KMS-11 (cell line): ENCODE measurements at regions not wholly inside any gene's neighbourhood (a gene's known extent, or its start where the extent isn't known, plus 50 kb on each side); places are given as distances from the start of the nearest gene placed in this dataset.

ENCODE experiments used
- H2AFZ ChIP-seq: fragments of 200-600 bp; sonication (generic); 2 replicates; pipeline ENCODE4 v1.6.1; 2016; ENCODE audit warnings: antibody characterized with exemption, mixed run types, low read depth
- H3K27ac ChIP-seq: fragments of 200-600 bp; sonication (generic); 2 replicates; pipeline ENCODE4 v1.6.1; 2016; ENCODE audit warnings: mild to moderate bottlenecking, mixed run types
- H3K27me3 ChIP-seq: fragments of 200-600 bp; sonication (generic); 2 replicates; pipeline ENCODE4 v1.6.1; 2017; ENCODE audit warnings: mild to moderate bottlenecking, low read depth, mixed run types, moderate library complexity; ENCODE audit not compliant: insufficient read depth
- H3K36me3 ChIP-seq: fragments of 200-600 bp; sonication (generic); 2 replicates; pipeline ENCODE4 v1.6.1; 2017; ENCODE audit warnings: mild to moderate bottlenecking, mixed run types; ENCODE audit not compliant: insufficient read depth
- H3K4me1 ChIP-seq: fragments of 200-600 bp; sonication (generic); 2 replicates; pipeline ENCODE4 v1.6.1; 2016; ENCODE audit warnings: mild to moderate bottlenecking, low read depth, mixed run types; ENCODE audit not compliant: poor library complexity, severe bottlenecking
- H3K4me2 ChIP-seq: fragments of 200-600 bp; sonication (generic); 2 replicates; pipeline ENCODE4 v1.7.0; 2016; ENCODE audit warnings: mild to moderate bottlenecking, mixed run types
- H3K4me3 ChIP-seq: fragments of 200-600 bp; sonication (generic); IDR thresholded peaks from 2 replicates; pipeline ENCODE4 v1.6.1; 2017; ENCODE audit warnings: low read depth, low read length, mixed read lengths; ENCODE audit not compliant: insufficient read depth
- H3K79me2 ChIP-seq: fragments of 200-600 bp; sonication (generic); 2 replicates; pipeline ENCODE4 v1.6.1; 2016; ENCODE audit warnings: low read depth, mixed run types; ENCODE audit not compliant: insufficient read depth
- H3K9ac ChIP-seq: fragments of 200-600 bp; sonication (generic); 2 replicates; pipeline ENCODE4 v1.6.1; 2016; ENCODE audit warnings: mild to moderate bottlenecking, mixed run types
- H4K20me1 ChIP-seq: fragments of 200-600 bp; sonication (generic); 2 replicates; pipeline ENCODE4 v1.6.1; 2016; ENCODE audit warnings: mild to moderate bottlenecking, mixed run types; ENCODE audit not compliant: insufficient read depth
- TF ChIP-seq, protein P1 (sequence below): fragments of 200-600 bp; sonication (generic); conservative IDR thresholded peaks from 2 replicates; pipeline ENCODE4 v1.6.1; 2017; ENCODE audit warnings: low read depth, mild to moderate bottlenecking, antibody characterized with exemption, low read length, moderate library complexity, mixed read lengths

DNA sequence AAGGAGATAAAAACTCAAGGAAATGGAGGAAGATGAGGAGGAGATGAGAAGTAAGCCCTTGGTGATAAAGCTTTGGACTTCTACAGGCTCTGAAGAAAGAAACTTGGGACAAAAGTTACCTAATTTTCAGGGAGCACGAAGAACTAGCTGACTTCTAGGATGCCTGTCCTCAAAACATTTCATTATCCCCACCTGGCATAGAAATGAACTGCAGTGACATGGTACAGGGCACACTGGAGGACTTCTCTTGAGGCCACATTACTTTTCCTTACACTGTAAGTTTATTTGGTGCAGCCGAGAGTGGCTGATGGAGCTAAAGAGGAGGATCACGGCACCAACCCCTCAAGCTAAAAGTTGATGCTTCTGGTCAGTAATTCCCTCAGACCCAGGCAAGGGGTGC, 269.5 kb upstream of the MSX2 start:
- Histone ChIP-seq H3K79me2 (no peaks in the 10 kb centered on the region), H4K20me1 (no peaks in the 10 kb centered on the region), H3K9ac (no peak overlapping the region), H3K4me1 (no peaks in the 10 kb centered on the region), H3K27me3 (no peaks in the 10 kb centered on the region), H2AFZ (no peak overlapping the region), H3K4me2 (no peak overlapping the region), H3K27ac (no peak overlapping the region), H3K4me3 (no peak overlapping the region), H3K36me3 (no peaks in the 10 kb centered on the region)
- TF ChIP-seq, protein P1, sequence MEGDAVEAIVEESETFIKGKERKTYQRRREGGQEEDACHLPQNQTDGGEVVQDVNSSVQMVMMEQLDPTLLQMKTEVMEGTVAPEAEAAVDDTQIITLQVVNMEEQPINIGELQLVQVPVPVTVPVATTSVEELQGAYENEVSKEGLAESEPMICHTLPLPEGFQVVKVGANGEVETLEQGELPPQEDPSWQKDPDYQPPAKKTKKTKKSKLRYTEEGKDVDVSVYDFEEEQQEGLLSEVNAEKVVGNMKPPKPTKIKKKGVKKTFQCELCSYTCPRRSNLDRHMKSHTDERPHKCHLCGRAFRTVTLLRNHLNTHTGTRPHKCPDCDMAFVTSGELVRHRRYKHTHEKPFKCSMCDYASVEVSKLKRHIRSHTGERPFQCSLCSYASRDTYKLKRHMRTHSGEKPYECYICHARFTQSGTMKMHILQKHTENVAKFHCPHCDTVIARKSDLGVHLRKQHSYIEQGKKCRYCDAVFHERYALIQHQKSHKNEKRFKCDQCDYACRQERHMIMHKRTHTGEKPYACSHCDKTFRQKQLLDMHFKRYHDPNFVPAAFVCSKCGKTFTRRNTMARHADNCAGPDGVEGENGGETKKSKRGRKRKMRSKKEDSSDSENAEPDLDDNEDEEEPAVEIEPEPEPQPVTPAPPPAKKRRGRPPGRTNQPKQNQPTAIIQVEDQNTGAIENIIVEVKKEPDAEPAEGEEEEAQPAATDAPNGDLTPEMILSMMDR: no peak

DNA sequence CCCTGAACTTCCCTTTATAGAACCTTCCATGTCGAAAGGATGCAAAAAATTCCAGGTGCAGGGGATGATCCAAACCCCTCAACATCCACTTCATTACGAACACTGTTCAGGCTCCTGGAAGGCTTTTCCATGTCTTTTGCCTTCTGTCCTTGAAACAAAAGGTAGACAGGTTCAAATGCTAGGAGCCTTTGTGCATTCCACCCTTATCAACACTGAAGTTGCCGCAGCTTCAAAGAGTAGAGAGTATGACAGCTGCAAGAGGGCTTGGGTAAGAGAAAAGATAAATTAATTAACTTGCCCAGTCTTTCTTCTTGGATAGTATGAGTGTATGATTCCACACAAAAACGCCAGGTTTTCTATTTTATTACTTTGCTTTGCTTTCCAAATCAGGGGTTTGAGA, 269.1 kb upstream of the MSX2 start:
- no peak overlapping the region for H3K9ac ChIP-seq
- H3K36me3 ChIP-seq: no peaks in the 10 kb centered on the region
- no peaks in the 10 kb centered on the region for H4K20me1 ChIP-seq
- H2AFZ ChIP-seq: no peak overlapping the region
- no peak overlapping the region for H3K27ac ChIP-seq
- TF ChIP-seq, protein P1: no peak
- no peaks in the 10 kb centered on the region for H3K79me2 ChIP-seq
- H3K4me2 ChIP-seq: no peak overlapping the region
- H3K4me1 ChIP-seq: no peaks in the 10 kb centered on the region
- no peaks in the 10 kb centered on the region for H3K27me3 ChIP-seq
- no peak overlapping the region for H3K4me3 ChIP-seq

DNA sequence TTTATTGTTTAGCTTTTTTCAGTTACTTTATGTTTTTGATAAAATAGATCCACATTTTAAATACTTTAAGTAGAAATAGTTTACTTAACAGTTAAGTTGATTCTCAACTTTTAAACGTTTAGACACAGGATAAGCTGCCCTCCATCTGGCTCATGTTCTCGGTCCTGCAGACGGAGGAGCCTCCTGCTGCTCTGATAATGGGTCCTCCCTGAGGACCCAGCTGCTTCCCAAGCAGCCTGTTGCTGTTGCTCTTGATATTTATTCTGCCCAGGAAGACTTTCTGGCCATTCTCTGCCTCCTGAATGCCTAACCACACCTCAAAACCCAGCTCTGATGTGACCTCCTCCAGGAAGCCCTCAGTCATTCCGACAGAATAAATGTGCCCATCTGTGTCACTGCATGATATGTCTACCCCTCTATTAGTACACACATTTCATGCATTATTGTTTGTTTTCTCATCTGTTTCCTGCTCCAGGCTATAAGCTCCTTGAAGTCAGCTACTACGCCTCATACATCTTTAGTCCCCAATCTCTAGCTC, 267.2 kb upstream of the MSX2 start:
- no peak overlapping the region for H3K27ac ChIP-seq
- no peak overlapping the region for H2AFZ ChIP-seq
- no peaks in the 10 kb centered on the region for H3K4me1 ChIP-seq
- no peak overlapping the region for H3K4me2 ChIP-seq
- H3K36me3 ChIP-seq: no peaks in the 10 kb centered on the region
- TF ChIP-seq, protein P1: no peak
- no peaks in the 10 kb centered on the region for H3K27me3 ChIP-seq
- H3K4me3 ChIP-seq: no peak overlapping the region
- H3K79me2 ChIP-seq: no peaks in the 10 kb centered on the region
- H4K20me1 ChIP-seq: no peaks in the 10 kb centered on the region
- no peak overlapping the region for H3K9ac ChIP-seq

DNA sequence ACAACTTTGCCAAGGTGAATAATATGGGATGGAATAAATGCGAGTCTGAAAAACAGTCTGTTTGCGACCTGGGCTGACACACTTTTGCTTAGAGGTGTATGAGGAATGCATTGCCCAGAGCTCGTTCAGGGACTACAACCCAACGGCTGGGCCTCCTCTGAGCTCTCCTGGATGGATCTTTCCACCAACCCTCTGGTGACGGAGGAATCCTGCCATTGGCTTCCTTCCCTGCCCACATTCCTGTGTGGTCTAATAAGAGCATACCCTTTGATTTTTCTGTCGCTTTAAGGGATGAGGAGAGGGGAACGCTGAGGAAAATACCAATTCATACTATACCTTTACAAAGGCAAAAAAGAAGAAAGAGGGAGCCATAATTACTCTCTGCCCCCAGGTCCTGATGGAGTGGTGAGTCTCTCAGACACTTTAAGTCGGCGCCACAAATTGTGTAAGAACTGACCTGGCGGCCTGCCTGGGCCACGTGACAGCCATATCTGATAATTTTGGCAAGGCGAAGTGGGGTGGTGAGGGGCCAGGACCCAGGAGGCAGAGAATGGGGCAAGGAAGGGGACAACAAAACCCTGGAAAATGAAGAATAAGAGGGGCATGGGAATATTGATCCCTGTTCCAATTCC, 265.2 kb upstream of the MSX2 start:
- no peaks in the 10 kb centered on the region for H3K27me3 ChIP-seq
- no peaks in the 10 kb centered on the region for H4K20me1 ChIP-seq
- H2AFZ ChIP-seq: no peak overlapping the region
- H3K4me1 ChIP-seq: no peaks in the 10 kb centered on the region
- H3K36me3 ChIP-seq: no peaks in the 10 kb centered on the region
- H3K79me2 ChIP-seq: no peaks in the 10 kb centered on the region
- no peak overlapping the region for H3K27ac ChIP-seq
- TF ChIP-seq, protein P1: no peak
- H3K9ac ChIP-seq: no peak overlapping the region
- no peak overlapping the region for H3K4me2 ChIP-seq
- H3K4me3 ChIP-seq: no peak overlapping the region
